ENCODE measurements at regions not wholly inside any gene's neighbourhood (a gene's known extent, or its start where the extent isn't known, plus 50 kb on each side); places are given as distances from the start of the nearest gene placed in this dataset.

DNA sequence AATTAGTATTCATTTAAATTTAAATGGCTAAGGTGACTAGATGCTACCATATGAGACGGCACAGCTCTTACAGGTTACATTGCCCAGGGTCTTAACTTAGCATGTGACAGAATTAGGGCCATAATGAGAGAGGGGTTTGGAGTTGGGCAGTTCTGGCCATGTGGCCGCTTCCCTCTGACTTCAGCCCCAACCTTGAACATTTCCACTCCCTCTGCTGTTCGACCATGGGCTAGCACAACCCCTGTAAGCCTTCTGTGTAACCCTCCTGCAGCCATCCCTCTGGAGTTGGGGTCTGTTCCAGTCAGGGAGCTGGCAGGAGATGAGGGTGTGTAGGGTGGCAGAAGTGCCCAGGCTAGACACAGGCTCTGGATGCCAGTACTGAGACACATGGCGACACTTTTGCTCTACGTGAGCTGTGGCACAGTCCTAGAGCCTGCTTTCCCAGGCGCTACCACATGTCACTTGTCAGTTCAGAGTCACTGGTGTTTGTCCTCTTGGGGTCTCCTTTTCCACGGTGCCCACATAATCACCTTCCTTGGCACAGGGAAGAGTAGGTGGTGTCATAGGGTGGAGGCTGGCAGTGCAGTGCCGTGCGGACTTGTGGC, 128.7 kb upstream of the PITX1 start:
- TF ChIP-seq, protein P1, sequence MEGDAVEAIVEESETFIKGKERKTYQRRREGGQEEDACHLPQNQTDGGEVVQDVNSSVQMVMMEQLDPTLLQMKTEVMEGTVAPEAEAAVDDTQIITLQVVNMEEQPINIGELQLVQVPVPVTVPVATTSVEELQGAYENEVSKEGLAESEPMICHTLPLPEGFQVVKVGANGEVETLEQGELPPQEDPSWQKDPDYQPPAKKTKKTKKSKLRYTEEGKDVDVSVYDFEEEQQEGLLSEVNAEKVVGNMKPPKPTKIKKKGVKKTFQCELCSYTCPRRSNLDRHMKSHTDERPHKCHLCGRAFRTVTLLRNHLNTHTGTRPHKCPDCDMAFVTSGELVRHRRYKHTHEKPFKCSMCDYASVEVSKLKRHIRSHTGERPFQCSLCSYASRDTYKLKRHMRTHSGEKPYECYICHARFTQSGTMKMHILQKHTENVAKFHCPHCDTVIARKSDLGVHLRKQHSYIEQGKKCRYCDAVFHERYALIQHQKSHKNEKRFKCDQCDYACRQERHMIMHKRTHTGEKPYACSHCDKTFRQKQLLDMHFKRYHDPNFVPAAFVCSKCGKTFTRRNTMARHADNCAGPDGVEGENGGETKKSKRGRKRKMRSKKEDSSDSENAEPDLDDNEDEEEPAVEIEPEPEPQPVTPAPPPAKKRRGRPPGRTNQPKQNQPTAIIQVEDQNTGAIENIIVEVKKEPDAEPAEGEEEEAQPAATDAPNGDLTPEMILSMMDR (conservative IDR thresholded peaks at IDR 0.05; ENCODE audit: low read length) = no peak
- TF ChIP-seq EZH2phosphoT487 (IDR thresholded peaks at IDR 0.05; ENCODE audit: borderline replicate concordance) = no peak
